HG03565 (cell line): ENCODE measurements at regions not wholly inside any gene's neighbourhood (a gene's known extent, or its start where the extent isn't known, plus 50 kb on each side); places are given as distances from the start of the nearest gene placed in this dataset.

Source experiments
- ATAC-seq: cut with Tn5 transposase; IDR thresholded peaks from one replicate; pipeline ENCODE4 v1.9.1; 2021; ENCODE audit warnings: mild to moderate bottlenecking, moderate library complexity; ENCODE audit not compliant: unreplicated experiment

- ATAC-seq, result no peak
Measured at GRCh38 chr2:122003196-122003940, 247.9 kb downstream of the TSN start.

GRCh38 chr2:122007126-122007525 is 251.7 kb downstream of the TSN start:
- ATAC-seq, result no peak

GRCh38 chr2:122007577-122007976 is 252.1 kb downstream of the TSN start:
- no peak for ATAC-seq

- ATAC-seq, result no peak
Measured at GRCh38 chr2:122009561-122009960, 254.1 kb downstream of the TSN start.

GRCh38 chr2:122011493-122012270 is 256.2 kb downstream of the TSN start:
- no peak for ATAC-seq

- ATAC-seq, result no peak
Measured at GRCh38 chr2:122018736-122019135, 263.3 kb downstream of the TSN start.

GRCh38 chr2:122019724-122020123 is 264.3 kb downstream of the TSN start:
- no peak for ATAC-seq

GRCh38 chr2:122020377-122020776 is 264.9 kb downstream of the TSN start:
- ATAC-seq, result no peak

GRCh38 chr2:122021941-122022340 is 266.5 kb downstream of the TSN start:
- ATAC-seq, result no peak

- no peak for ATAC-seq
Measured at GRCh38 chr2:122022531-122022930, 267.1 kb downstream of the TSN start.

- no peak for ATAC-seq
Measured at GRCh38 chr2:122023059-122023864, 267.8 kb downstream of the TSN start.

- ATAC-seq, result no peak
Measured at GRCh38 chr2:122027510-122028217, 272.2 kb downstream of the TSN start.

GRCh38 chr2:122028371-122029100 is 273.1 kb downstream of the TSN start:
- ATAC-seq, result no peak

GRCh38 chr2:122029456-122029855 is 274.0 kb downstream of the TSN start:
- no peak for ATAC-seq

GRCh38 chr2:122029945-122030344 is 274.5 kb downstream of the TSN start:
- no peak for ATAC-seq

GRCh38 chr2:122031544-122032263 is 276.3 kb downstream of the TSN start:
- no peak for ATAC-seq

- no peak for ATAC-seq
Measured at GRCh38 chr2:122032264-122032645, 276.8 kb downstream of the TSN start.

- ATAC-seq, result no peak
Measured at GRCh38 chr2:122033778-122034177, 278.3 kb downstream of the TSN start.

- no peak for ATAC-seq
Measured at GRCh38 chr2:122034344-122034743, 278.9 kb downstream of the TSN start.

- ATAC-seq, result peak; percentile 41
Measured at GRCh38 chr2:122034777-122035176, 279.3 kb downstream of the TSN start.
